IMR-90 (cell line): ENCODE measurements at regions not wholly inside any gene's neighbourhood (a gene's known extent, or its start where the extent isn't known, plus 50 kb on each side); places are given as distances from the start of the nearest gene placed in this dataset.

Experiments used
- ATAC-seq: fragments of 200-7000 bp; cut with Tn5 transposase; 2 replicates; pipeline ENCODE4 v1.9.1; 2020; ENCODE audit warnings: low read depth, mild to moderate bottlenecking, moderate library complexity
- BruUV-seq: library from RNA; stranded (reverse); fragments of 400-500 nt; replicated peaks from 2 replicates; lab custom pipeline; 2021; lab: Mats Ljungman, UMichigan
- CTCF ChIA-PET: fragments of 300-600 bp; formaldehyde crosslinking; extraction: SDS; loops from one replicate; lab custom pipeline; 2021; ENCODE audit warnings: antibody characterized with exemption; lab: Yijun Ruan, JAX
- POLR2A ChIA-PET: fragments of 300-600 bp; sonication (Branson Sonifier 250); formaldehyde crosslinking; loops from one replicate; lab custom pipeline; 2022; ENCODE audit warnings: antibody characterized with exemption; ENCODE audit not compliant: unreplicated experiment; lab: Charles Lee
- DNase-seq: peaks from one replicate; pipeline ENCODE4 v3.0.0; 2013
- H2AFZ ChIP-seq: replicated peaks from 2 replicates; pipeline ENCODE3; 2013; ENCODE audit warnings: low read length, mild to moderate bottlenecking; ENCODE audit not compliant: poor library complexity
- H2AK5ac ChIP-seq: 2 replicates; pipeline ENCODE4 v1.6.1; 2013; ENCODE audit warnings: low read depth, low read length, inconsistent platforms
- H2AK9ac ChIP-seq: replicated peaks from 2 replicates; pipeline ENCODE3; 2013; ENCODE audit warnings: mild to moderate bottlenecking, low read depth, low read length, moderate library complexity; ENCODE audit not compliant: poor library complexity
- H2BK120ac ChIP-seq: 2 replicates; pipeline ENCODE4 v1.6.1; 2013; ENCODE audit warnings: low read depth, low read length, inconsistent platforms
- H2BK15ac ChIP-seq: 3 replicates; pipeline ENCODE4 v1.6.1; 2013; ENCODE audit warnings: low read depth, low read length, inconsistent platforms
- H2BK20ac ChIP-seq: 2 replicates; pipeline ENCODE4 v1.6.1; 2013; ENCODE audit warnings: low read depth, mild to moderate bottlenecking, inconsistent platforms, low read length, moderate library complexity
- H2BK5ac ChIP-seq: 2 replicates; pipeline ENCODE4 v1.6.1; 2013; ENCODE audit warnings: mild to moderate bottlenecking, low read depth, low read length, inconsistent platforms; ENCODE audit not compliant: poor library complexity, severe bottlenecking
- H3K14ac ChIP-seq: replicated peaks from 2 replicates; pipeline ENCODE4 v1.6.1; 2013; ENCODE audit warnings: low read depth, low read length, inconsistent platforms
- H3K18ac ChIP-seq: 2 replicates; pipeline ENCODE4 v1.6.1; 2013; ENCODE audit warnings: low read depth, low read length, control low read depth
- H3K23ac ChIP-seq: 2 replicates; pipeline ENCODE4 v1.6.1; 2013; ENCODE audit warnings: low read depth, low read length, inconsistent platforms
- H3K27ac ChIP-seq: 2 replicates; pipeline ENCODE4 v1.5.1; 2013; ENCODE audit warnings: mild to moderate bottlenecking, control low read depth, low read length; ENCODE audit not compliant: insufficient read depth
- H3K27me3 ChIP-seq: 2 replicates; pipeline ENCODE4 v1.6.1; 2013; ENCODE audit warnings: low read length; ENCODE audit not compliant: control insufficient read depth, insufficient read depth
- H3K36me3 ChIP-seq: 2 replicates; pipeline ENCODE4 v1.6.1; 2013; ENCODE audit warnings: low read length, mixed read lengths; ENCODE audit not compliant: control insufficient read depth, insufficient read depth
- H3K4ac ChIP-seq: 2 replicates; pipeline ENCODE4 v1.6.1; 2013; ENCODE audit warnings: low read depth, low read length, inconsistent platforms
- H3K4me1 ChIP-seq: 2 replicates; pipeline ENCODE4 v1.6.1; 2013; ENCODE audit warnings: low read length, mixed read lengths; ENCODE audit not compliant: control insufficient read depth, insufficient read depth
- H3K4me2 ChIP-seq: 2 replicates; pipeline ENCODE4 v1.6.1; 2013; ENCODE audit warnings: low read depth, mild to moderate bottlenecking, control low read depth, low read length, moderate library complexity
- H3K4me3 ChIP-seq: 2 replicates; pipeline ENCODE4 v1.5.1; 2013; ENCODE audit warnings: low read depth, mild to moderate bottlenecking, control low read depth, low read length, moderate library complexity; ENCODE audit not compliant: insufficient read depth
- H3K56ac ChIP-seq: 2 replicates; pipeline ENCODE4 v1.6.1; 2013; ENCODE audit warnings: low read length, inconsistent platforms; ENCODE audit not compliant: insufficient read depth; ENCODE audit errors: extremely low read depth
- H3K79me1 ChIP-seq, 2 experiments: 2 replicates each; pipeline ENCODE4 v1.6.1; 2013; ENCODE audit warnings: low read length in 2 of 2, inconsistent platforms in 1 of 2, low read depth in 1 of 2
- H3K9ac ChIP-seq: 2 replicates; pipeline ENCODE4 v1.6.1; 2013; ENCODE audit warnings: low read depth, low read length, control low read depth
- H3K9me1 ChIP-seq: 2 replicates; pipeline ENCODE4 v1.6.1; 2013; ENCODE audit warnings: low read length, inconsistent platforms; ENCODE audit not compliant: insufficient read depth
- H3K9me3 ChIP-seq: 2 replicates; pipeline ENCODE4 v1.6.1; 2013; ENCODE audit warnings: low read length; ENCODE audit not compliant: control insufficient read depth, insufficient read depth
- H4K20me1 ChIP-seq: 2 replicates; pipeline ENCODE4 v1.6.1; 2013; ENCODE audit warnings: low read length, inconsistent platforms; ENCODE audit not compliant: insufficient read depth
- H4K5ac ChIP-seq: 2 replicates; pipeline ENCODE4 v1.6.1; 2013; ENCODE audit warnings: mild to moderate bottlenecking, low read depth, low read length, control low read depth
- H4K8ac ChIP-seq, 2 experiments: 2 replicates each; pipeline ENCODE4 v1.6.1; 2013; ENCODE audit warnings: low read depth in 2 of 2, low read length in 2 of 2, control low read depth in 1 of 2, inconsistent platforms in 1 of 2
- H4K91ac ChIP-seq: 2 replicates; pipeline ENCODE4 v1.6.1; 2013; ENCODE audit warnings: low read depth, low read length, inconsistent platforms; ENCODE audit not compliant: insufficient read depth
- WGBS, 2 experiments: methylation state at CpG; one replicate each; pipeline versions ENCODE4 v1.1.5 to v1.1.7; 2013; ENCODE audit warnings: missing lambda C conversion rate in 2 of 2; ENCODE audit not compliant: insufficient read length in 1 of 2; ENCODE audit errors: extremely low coverage in 2 of 2; 5-methylcytosine and 5-hydroxymethylcytosine counted together
- dilution Hi-C: fragments of 300-500 bp; cut with HindIII; formaldehyde crosslinking; loops from one replicate; pipeline ENCODE4 v1.14.3; 2018; ENCODE audit warnings: low sequenced_read_pairs; ENCODE audit not compliant: unreplicated experiment
- in situ Hi-C: fragments of 300-500 bp; cut with MboI; formaldehyde crosslinking; loops from 3 replicates; pipeline ENCODE4 v1.14.3; 2019; ENCODE audit warnings: low sequenced_read_pairs, inconsistent platforms, mixed read lengths
- intact Hi-C: fragments of 100-400 bp; cut with micrococcal nuclease; formaldehyde crosslinking; loops from 2 replicates; pipeline ENCODE4 v1.10.0; 2022
- TF ChIP-seq, protein P1 (sequence below): fragments of 150-350 bp; IDR thresholded peaks from 2 replicates; pipeline ENCODE4 v1.6.1; 2017; ENCODE audit warnings: mild to moderate bottlenecking, antibody characterized with exemption, low read length, low read depth

GRCh38 chr9:104342552-104342951, 161.5 kb upstream of the OR13F1 start:
- no peak for ATAC-seq

More at GRCh38 chr9:104342552-104342951, 161.5 kb upstream of the OR13F1 start:
- Histone ChIP-seq H3K4me3 (no peak overlapping the region), H3K9ac (no peak overlapping the region), H2AK9ac (no peak overlapping the region), H4K5ac (no peak overlapping the region), H2BK20ac (no peak overlapping the region), H3K18ac (no peak overlapping the region), H3K36me3 (no peaks in the 10 kb centered on the region), H3K27me3 (no peaks in the 10 kb centered on the region), H3K14ac (no peak overlapping the region), H3K4me1 (no peaks in the 10 kb centered on the region), H3K9me3 (peaks cover 2% of the 10 kb centered on the region; the same call in 1 of the 2 replicates), H4K91ac (no peak overlapping the region), H2AFZ (no peak overlapping the region), H3K27ac (no peak overlapping the region), H3K9me1 (no peaks in the 10 kb centered on the region), H2BK15ac (no peak overlapping the region), H3K56ac (no peak overlapping the region), H2BK120ac (no peak overlapping the region), H3K4ac (no peak overlapping the region), H2AK5ac (no peak overlapping the region), H4K8ac (no peak overlapping the region), H3K79me1 (no peaks in the 10 kb centered on the region), H2BK5ac (no peak overlapping the region), H3K4me2 (no peak overlapping the region), H4K20me1 (no peaks in the 10 kb centered on the region), H3K23ac (no peak overlapping the region)
- in situ Hi-C loops (no loop called here), intact Hi-C loops (no loop called here), dilution Hi-C loops (no loop called here)
- TF ChIP-seq, protein P1, sequence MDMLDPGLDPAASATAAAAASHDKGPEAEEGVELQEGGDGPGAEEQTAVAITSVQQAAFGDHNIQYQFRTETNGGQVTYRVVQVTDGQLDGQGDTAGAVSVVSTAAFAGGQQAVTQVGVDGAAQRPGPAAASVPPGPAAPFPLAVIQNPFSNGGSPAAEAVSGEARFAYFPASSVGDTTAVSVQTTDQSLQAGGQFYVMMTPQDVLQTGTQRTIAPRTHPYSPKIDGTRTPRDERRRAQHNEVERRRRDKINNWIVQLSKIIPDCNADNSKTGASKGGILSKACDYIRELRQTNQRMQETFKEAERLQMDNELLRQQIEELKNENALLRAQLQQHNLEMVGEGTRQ, result no peak
- WGBS, 2 experiments, result no CpG with 5 or more reads among the region's 3 CpGs
- DNase-seq, result no peak
- BruUV-seq, result no TSS peak
- ChIA-PET POLR2A (no interaction called here), CTCF (no interaction called here)
